GM12878 (cell line): ENCODE measurements at regions not wholly inside any gene's neighbourhood (a gene's known extent, or its start where the extent isn't known, plus 50 kb on each side); places are given as distances from the start of the nearest gene placed in this dataset.

Experiments used
- CHD2 ChIP-seq: IDR thresholded peaks from 2 replicates; pipeline ENCODE4 v1.6.1; 2011; ENCODE audit warnings: low read depth, low read length, improper control_type of control experiment, borderline replicate concordance
- CREM ChIP-seq: IDR thresholded peaks from 2 replicates; pipeline ENCODE4 v1.6.1; 2014; ENCODE audit warnings: antibody characterized with exemption, low read depth
- EZH2 ChIP-seq: IDR thresholded peaks from 2 replicates; pipeline ENCODE4 v1.6.1; 2012; ENCODE audit warnings: low read depth, mild to moderate bottlenecking, control low read depth, inconsistent platforms, low read length, borderline replicate concordance; ENCODE audit not compliant: control insufficient read depth
- JUNB ChIP-seq: IDR thresholded peaks from 2 replicates; pipeline ENCODE4 v1.6.1; 2016; ENCODE audit warnings: antibody characterized with exemption, mild to moderate bottlenecking
- MEF2A ChIP-seq: IDR thresholded peaks from 2 replicates; pipeline ENCODE4 v1.6.1; 2011; ENCODE audit warnings: low read depth, mild to moderate bottlenecking, low read length, moderate library complexity; ENCODE audit not compliant: insufficient read depth
- NFIC ChIP-seq: IDR thresholded peaks from 2 replicates; pipeline ENCODE4 v1.6.1; 2012; ENCODE audit warnings: low read depth, mild to moderate bottlenecking, inconsistent platforms, low read length, moderate library complexity
- NRF1 ChIP-seq: conservative IDR thresholded peaks from 2 replicates; pipeline ENCODE4 v1.6.1; 2011; ENCODE audit warnings: mild to moderate bottlenecking, low read depth, low read length, improper control_type of control experiment
- RBBP5 ChIP-seq: fragments of 200-600 bp; sonication (generic); conservative IDR thresholded peaks from 2 replicates; pipeline ENCODE4 v1.6.1; 2016
- TAF1 ChIP-seq: IDR thresholded peaks from 2 replicates; pipeline ENCODE4 v1.6.1; 2011; ENCODE audit warnings: mild to moderate bottlenecking, low read depth, low read length, borderline replicate concordance
- TF ChIP-seq, protein P1 (sequence below), 3 experiments: IDR thresholded peaks in 2 of 3; conservative IDR thresholded peaks in 1 of 3; 2 replicates each; pipeline ENCODE4 v1.5.1; 2011; ENCODE audit warnings: low read depth in 3 of 3, low read length in 3 of 3, mild to moderate bottlenecking in 3 of 3, control low read depth in 2 of 3, moderate library complexity in 2 of 3, inconsistent platforms in 1 of 3, mixed read lengths in 1 of 3; ENCODE audit not compliant: control insufficient read depth in 2 of 3, insufficient read depth in 1 of 3; ENCODE audit errors: extremely low read depth in 1 of 3
- TF ChIP-seq, protein P2 (sequence below): fragments of 450-650 bp; IDR thresholded peaks from 2 replicates; pipeline ENCODE4 v1.6.1; 2016; ENCODE audit warnings: mild to moderate bottlenecking, moderate library complexity, borderline replicate concordance
- TF ChIP-seq, protein P3 (sequence below): fragments of 450-650 bp; IDR thresholded peaks from 2 replicates; pipeline ENCODE4 v1.6.1; 2017; ENCODE audit warnings: mild to moderate bottlenecking

DNA sequence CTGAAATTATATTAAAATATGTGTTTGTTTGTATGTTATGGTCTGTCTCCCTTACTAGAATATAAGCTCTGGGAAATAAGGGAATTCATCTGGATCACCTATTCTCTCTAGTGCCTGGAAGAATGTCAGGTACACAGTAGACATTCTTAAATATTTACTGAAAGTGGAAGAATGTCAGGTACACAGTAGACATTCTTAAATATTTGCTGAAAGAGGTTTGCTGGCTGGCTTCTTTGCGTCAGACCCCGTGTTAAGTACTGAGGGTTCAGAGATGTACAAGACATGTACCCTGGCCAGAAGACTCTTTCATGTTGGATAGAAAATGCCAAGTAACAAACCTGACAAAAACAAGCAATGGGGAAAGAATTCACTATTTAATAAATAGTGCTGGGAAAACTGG lies 199.1 kb downstream of the INSC start:
- TF ChIP-seq, protein P1, sequence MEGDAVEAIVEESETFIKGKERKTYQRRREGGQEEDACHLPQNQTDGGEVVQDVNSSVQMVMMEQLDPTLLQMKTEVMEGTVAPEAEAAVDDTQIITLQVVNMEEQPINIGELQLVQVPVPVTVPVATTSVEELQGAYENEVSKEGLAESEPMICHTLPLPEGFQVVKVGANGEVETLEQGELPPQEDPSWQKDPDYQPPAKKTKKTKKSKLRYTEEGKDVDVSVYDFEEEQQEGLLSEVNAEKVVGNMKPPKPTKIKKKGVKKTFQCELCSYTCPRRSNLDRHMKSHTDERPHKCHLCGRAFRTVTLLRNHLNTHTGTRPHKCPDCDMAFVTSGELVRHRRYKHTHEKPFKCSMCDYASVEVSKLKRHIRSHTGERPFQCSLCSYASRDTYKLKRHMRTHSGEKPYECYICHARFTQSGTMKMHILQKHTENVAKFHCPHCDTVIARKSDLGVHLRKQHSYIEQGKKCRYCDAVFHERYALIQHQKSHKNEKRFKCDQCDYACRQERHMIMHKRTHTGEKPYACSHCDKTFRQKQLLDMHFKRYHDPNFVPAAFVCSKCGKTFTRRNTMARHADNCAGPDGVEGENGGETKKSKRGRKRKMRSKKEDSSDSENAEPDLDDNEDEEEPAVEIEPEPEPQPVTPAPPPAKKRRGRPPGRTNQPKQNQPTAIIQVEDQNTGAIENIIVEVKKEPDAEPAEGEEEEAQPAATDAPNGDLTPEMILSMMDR (IDR thresholded peaks at IDR 0.05 in 2 of 3, conservative IDR thresholded peaks at IDR 0.05 in 1 of 3; ENCODE audit: control insufficient read depth in 2 of 3, extremely low read depth in 1 of 3, insufficient read depth in 1 of 3, low read depth in 3 of 3, low read length in 3 of 3): no peak
- TF ChIP-seq NFIC: no peak
- TF ChIP-seq, protein P2, sequence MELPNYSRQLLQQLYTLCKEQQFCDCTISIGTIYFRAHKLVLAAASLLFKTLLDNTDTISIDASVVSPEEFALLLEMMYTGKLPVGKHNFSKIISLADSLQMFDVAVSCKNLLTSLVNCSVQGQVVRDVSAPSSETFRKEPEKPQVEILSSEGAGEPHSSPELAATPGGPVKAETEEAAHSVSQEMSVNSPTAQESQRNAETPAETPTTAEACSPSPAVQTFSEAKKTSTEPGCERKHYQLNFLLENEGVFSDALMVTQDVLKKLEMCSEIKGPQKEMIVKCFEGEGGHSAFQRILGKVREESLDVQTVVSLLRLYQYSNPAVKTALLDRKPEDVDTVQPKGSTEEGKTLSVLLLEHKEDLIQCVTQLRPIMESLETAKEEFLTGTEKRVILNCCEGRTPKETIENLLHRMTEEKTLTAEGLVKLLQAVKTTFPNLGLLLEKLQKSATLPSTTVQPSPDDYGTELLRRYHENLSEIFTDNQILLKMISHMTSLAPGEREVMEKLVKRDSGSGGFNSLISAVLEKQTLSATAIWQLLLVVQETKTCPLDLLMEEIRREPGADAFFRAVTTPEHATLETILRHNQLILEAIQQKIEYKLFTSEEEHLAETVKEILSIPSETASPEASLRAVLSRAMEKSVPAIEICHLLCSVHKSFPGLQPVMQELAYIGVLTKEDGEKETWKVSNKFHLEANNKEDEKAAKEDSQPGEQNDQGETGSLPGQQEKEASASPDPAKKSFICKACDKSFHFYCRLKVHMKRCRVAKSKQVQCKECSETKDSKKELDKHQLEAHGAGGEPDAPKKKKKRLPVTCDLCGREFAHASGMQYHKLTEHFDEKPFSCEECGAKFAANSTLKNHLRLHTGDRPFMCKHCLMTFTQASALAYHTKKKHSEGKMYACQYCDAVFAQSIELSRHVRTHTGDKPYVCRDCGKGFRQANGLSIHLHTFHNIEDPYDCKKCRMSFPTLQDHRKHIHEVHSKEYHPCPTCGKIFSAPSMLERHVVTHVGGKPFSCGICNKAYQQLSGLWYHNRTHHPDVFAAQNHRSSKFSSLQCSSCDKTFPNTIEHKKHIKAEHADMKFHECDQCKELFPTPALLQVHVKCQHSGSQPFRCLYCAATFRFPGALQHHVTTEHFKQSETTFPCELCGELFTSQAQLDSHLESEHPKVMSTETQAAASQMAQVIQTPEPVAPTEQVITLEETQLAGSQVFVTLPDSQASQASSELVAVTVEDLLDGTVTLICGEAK: no peak
- TF ChIP-seq EZH2: no peak
- TF ChIP-seq CHD2: no peak
- TF ChIP-seq JUNB: no peak
- TF ChIP-seq MEF2A: no peak
- TF ChIP-seq TAF1: no peak
- TF ChIP-seq NRF1: no peak
- TF ChIP-seq RBBP5: no peak
- no peak for TF ChIP-seq CREM
- TF ChIP-seq, protein P3, sequence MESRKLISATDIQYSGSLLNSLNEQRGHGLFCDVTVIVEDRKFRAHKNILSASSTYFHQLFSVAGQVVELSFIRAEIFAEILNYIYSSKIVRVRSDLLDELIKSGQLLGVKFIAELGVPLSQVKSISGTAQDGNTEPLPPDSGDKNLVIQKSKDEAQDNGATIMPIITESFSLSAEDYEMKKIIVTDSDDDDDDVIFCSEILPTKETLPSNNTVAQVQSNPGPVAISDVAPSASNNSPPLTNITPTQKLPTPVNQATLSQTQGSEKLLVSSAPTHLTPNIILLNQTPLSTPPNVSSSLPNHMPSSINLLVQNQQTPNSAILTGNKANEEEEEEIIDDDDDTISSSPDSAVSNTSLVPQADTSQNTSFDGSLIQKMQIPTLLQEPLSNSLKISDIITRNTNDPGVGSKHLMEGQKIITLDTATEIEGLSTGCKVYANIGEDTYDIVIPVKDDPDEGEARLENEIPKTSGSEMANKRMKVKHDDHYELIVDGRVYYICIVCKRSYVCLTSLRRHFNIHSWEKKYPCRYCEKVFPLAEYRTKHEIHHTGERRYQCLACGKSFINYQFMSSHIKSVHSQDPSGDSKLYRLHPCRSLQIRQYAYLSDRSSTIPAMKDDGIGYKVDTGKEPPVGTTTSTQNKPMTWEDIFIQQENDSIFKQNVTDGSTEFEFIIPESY: no peak
